ENCODE measurements at regions not wholly inside any gene's neighbourhood (a gene's known extent, or its start where the extent isn't known, plus 50 kb on each side); places are given as distances from the start of the nearest gene placed in this dataset.

DNA sequence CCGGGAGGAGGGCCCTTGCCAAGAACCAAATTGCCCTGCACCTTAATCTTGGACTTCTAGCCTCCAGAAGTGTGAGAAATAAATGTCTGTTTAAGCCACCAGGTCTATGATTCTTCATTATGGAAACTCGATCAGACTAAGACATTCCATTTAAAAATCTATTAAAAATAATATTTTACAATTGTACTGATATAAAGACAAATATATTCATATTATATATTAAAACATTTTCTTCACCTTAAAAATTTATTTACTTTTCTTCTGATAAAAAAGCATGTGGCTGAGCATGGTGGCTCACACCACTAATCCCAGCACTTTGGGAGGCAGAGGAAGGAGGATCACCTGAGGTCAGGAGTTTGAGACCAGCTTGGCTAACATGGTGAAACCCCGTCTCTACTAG is 72.4 kb upstream of the CHST15 start:
- H3K9me3 Mint-ChIP-seq = no peaks in the 10 kb centered on the region
- no peak overlapping the region for H3K4me3 Mint-ChIP-seq
- no peak overlapping the region for H3K27ac Mint-ChIP-seq
- H3K4me1 Mint-ChIP-seq (ENCODE audit: low read depth) = no peaks in the 10 kb centered on the region
- H3K36me3 Mint-ChIP-seq (ENCODE audit: low read depth) = no peaks in the 10 kb centered on the region
- peaks cover 32% of the 10 kb centered on the region for H3K27me3 Mint-ChIP-seq (ENCODE audit: low read depth)

DNA sequence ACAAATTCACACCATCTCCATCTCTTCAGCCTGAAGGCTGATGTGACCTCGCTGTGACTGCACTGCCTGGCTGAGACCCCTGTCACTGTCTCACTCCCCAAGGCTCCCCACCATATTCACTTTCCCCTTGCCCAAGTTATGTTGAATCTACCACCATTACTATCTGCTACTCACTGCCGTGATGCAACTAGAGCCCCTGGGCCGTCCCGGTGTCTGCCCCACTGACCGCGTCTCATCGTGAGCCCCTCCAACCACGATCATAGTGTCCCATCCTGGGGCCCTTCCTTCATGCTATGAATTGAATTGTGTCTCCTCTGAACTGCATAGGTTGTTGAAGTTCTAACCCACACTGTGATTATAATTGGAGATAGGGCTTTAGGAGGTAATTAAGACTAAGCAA is 71.9 kb upstream of the CHST15 start:
- Mint-ChIP-seq H3K36me3 (ENCODE audit: low read depth) (no peaks in the 10 kb centered on the region), H3K9me3 (no peaks in the 10 kb centered on the region), H3K27ac (no peak overlapping the region), H3K27me3 (ENCODE audit: low read depth) (peaks cover 35% of the 10 kb centered on the region), H3K4me3 (no peak overlapping the region), H3K4me1 (ENCODE audit: low read depth) (no peaks in the 10 kb centered on the region)

DNA sequence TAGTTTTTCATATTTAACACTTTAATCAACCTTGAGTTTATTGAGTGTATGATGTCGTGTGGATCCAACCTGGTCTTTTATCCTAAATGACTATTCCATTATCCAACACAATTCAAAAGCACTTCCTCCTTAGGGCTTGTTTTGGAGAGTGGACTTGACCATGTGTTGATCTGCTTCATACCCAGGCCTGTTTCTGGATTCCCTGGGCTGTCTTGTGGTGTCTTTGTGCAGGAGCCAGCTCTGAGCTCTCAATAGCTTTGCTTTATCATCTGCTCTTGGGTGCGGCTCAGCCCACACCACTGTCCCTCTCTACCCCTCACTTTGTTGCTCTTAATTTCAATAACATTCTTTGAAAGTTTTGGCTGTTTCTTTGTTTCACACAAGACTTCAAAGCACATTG is 70.9 kb upstream of the CHST15 start:
- H3K27ac Mint-ChIP-seq = no peak overlapping the region
- H3K36me3 Mint-ChIP-seq (ENCODE audit: low read depth) = no peaks in the 10 kb centered on the region
- no peaks in the 10 kb centered on the region for H3K9me3 Mint-ChIP-seq
- H3K4me3 Mint-ChIP-seq = no peak overlapping the region
- no peaks in the 10 kb centered on the region for H3K4me1 Mint-ChIP-seq (ENCODE audit: low read depth)
- peaks cover 45% of the 10 kb centered on the region for H3K27me3 Mint-ChIP-seq (ENCODE audit: low read depth)

DNA sequence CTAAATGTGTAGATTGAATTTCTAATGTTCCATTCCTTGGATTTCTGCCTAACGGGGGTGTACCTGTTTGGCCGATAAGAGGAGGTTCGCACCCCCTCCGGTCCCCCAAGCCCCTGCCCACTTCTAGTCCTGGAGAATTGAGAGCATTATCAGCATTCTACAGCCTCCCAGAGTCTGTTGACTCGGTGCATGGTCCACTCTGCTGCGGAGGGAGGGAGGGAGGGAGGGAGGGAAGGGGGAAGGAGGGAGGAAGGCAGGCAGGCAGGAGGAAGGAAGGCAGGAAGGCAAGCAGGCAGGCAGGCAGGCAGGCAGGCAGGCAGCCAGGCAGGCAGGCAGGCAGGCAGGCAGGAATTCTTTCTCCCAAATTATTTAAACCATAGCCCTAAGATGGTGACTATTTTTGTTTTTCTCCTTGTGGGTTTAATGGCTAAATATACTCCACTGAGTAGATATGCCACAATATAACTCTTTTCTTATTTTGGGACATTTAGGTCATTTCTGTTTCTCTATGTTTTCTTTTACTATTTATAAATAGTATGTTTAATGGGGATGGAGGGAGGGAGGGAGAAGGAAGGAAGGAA is 69.5 kb upstream of the CHST15 start:
- H3K9me3 Mint-ChIP-seq = no peaks in the 10 kb centered on the region
- H3K27ac Mint-ChIP-seq = no peak overlapping the region
- peaks cover 45% of the 10 kb centered on the region for H3K27me3 Mint-ChIP-seq (ENCODE audit: low read depth)
- H3K4me1 Mint-ChIP-seq (ENCODE audit: low read depth) = no peaks in the 10 kb centered on the region
- no peak overlapping the region for H3K4me3 Mint-ChIP-seq
- no peaks in the 10 kb centered on the region for H3K36me3 Mint-ChIP-seq (ENCODE audit: low read depth)

DNA sequence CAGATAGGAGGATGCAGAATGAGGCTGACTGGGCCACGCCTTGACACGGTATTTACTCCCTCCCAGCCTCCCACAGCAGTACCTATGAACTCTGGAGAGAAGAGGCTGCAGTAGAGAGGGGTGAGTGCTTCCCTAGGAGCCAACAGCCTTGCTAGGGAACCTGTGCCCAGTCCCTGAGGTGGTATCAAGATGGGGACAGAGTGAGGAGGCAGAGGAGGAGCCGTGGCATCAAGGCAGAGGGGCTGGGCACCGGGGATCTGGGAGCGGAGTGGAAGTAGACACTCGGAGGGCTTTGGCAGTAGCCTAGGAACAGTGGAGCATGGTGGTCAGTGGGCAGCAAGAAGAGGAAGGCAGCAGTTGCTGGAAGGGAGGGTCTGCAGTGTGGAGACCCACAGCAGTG is 68.7 kb upstream of the CHST15 start:
- H3K27ac Mint-ChIP-seq = no peak overlapping the region
- no peaks in the 10 kb centered on the region for H3K36me3 Mint-ChIP-seq (ENCODE audit: low read depth)
- no peak overlapping the region for H3K4me3 Mint-ChIP-seq
- H3K4me1 Mint-ChIP-seq (ENCODE audit: low read depth) = no peaks in the 10 kb centered on the region
- H3K27me3 Mint-ChIP-seq (ENCODE audit: low read depth) = peaks cover 40% of the 10 kb centered on the region
- H3K9me3 Mint-ChIP-seq = no peaks in the 10 kb centered on the region

DNA sequence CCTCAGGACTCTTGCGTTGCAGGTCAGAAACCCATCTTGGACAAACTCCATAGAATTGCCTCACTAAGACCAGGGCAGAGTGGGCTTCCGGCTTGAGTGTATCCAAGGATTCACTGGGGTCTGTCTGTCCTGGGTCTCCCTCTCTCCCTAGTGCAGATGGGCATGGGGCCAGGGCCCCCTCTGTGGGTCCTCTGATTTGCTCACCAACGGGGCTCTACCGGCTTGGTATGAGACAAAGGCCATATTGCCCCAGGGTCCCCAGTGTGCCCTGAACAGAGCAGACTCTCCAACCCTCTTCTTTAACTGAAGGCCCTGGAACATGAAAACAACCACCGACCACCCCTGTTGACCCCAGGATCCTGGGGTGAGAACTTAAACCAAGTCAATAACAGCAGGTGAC is 68.2 kb upstream of the CHST15 start:
- Mint-ChIP-seq H3K4me1 (ENCODE audit: low read depth) (no peaks in the 10 kb centered on the region), H3K9me3 (no peaks in the 10 kb centered on the region), H3K36me3 (ENCODE audit: low read depth) (no peaks in the 10 kb centered on the region), H3K27me3 (ENCODE audit: low read depth) (peaks cover 40% of the 10 kb centered on the region), H3K4me3 (no peak overlapping the region), H3K27ac (no peak overlapping the region)

DNA sequence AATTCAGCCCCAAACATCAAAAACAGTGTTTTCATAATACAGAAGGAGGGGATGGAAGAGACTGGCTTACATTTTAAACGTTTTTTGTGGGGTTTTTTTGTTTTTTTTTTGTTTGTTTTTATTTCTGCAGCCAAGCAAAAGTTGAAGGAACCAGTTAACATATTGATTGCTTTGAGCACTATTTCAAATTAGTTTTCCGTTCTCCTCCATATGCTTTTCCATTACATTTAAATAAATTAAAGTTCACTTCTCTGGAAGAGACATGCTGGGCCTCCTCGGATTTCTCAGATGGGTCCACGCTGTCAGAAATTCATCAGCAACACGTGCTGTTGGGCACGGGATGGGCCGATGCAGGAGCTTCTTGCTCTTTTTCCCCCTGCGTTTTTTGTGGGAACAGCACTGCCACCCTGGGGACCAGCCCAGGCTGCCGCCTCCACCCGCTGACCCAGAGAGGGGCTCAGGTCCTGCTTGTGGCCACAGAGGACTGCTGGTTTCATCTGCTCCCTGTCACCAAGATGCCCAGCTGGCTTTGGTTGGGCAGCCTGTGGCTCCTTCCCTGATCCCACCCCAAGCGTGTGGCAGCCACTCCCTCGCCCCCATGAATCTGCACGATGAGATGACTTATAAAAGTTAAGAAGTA is 67.7 kb upstream of the CHST15 start:
- no peaks in the 10 kb centered on the region for H3K36me3 Mint-ChIP-seq (ENCODE audit: low read depth)
- H3K4me1 Mint-ChIP-seq (ENCODE audit: low read depth) = no peaks in the 10 kb centered on the region
- no peaks in the 10 kb centered on the region for H3K9me3 Mint-ChIP-seq
- H3K27me3 Mint-ChIP-seq (ENCODE audit: low read depth) = peaks cover 40% of the 10 kb centered on the region
- no peak overlapping the region for H3K27ac Mint-ChIP-seq
- no peak overlapping the region for H3K4me3 Mint-ChIP-seq

DNA sequence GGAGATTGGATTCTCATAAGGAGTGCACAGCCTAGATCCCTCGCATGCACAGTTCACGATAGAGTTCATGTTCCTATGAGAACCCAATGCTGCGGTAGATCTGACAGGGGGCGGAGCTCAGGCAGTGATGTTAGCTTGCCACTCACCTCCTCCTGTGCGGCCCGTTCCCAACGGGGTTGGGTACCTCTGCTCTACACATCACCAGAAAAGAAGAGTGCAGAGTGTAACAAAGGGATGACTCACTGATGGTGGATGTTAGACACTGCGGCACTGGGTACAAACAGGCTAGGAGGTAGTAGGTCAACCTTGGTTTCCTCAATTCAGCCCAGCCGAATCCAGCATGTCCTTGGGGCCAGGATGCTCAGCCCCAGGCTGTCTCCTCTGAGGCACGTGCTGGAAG is 66.8 kb upstream of the CHST15 start:
- Mint-ChIP-seq H3K27me3 (ENCODE audit: low read depth) (peaks cover 34% of the 10 kb centered on the region), H3K9me3 (no peaks in the 10 kb centered on the region), H3K4me1 (ENCODE audit: low read depth) (peaks cover 2% of the 10 kb centered on the region), H3K36me3 (ENCODE audit: low read depth) (no peaks in the 10 kb centered on the region), H3K27ac (no peak overlapping the region), H3K4me3 (no peak overlapping the region)

DNA sequence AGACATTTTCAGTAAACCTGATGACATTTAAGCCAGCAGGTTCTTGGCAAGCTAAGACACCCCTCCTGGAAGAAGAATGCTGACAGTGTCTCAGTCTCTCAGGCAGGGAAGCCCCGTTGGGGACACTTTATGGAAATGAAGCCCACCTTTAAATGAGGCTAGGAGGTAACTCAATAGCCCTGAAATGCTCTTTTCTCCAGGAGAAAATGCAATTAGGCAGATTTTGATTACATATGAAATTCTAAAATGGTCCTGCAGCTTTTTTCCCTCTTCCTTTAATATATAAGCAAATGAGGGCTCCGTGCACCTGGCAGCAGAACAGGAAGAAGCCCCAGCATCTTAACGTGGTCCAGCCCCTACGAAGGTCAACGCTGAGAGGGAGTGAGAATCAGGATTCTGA is 65.8 kb upstream of the CHST15 start:
- Mint-ChIP-seq H3K27me3 (ENCODE audit: low read depth) (peaks cover 30% of the 10 kb centered on the region), H3K4me3 (no peak overlapping the region), H3K36me3 (ENCODE audit: low read depth) (no peaks in the 10 kb centered on the region), H3K9me3 (no peaks in the 10 kb centered on the region), H3K27ac (no peak overlapping the region), H3K4me1 (ENCODE audit: low read depth) (peaks cover 2% of the 10 kb centered on the region)

DNA sequence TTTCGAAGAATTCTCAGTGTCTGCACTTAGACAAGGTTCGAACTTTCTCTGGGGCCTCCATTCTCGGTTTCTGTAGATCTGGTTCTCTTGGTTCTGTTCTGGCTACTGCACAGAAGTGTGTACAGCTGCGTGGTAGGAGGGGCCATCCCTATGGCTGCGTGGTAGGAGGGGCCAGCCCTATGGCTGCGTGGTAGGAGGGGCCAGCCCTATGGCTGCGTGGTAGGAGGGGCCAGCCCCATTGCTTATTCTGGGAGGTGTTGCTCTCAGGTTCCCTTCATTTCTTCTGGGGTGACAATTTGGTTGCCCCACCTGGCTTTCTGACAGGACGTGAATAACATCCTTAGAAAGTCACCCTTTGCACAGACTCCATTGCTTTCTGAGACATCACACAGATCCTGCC is 65.2 kb upstream of the CHST15 start:
- Mint-ChIP-seq H3K27ac (no peak overlapping the region), H3K4me1 (ENCODE audit: low read depth) (peaks cover 2% of the 10 kb centered on the region), H3K27me3 (ENCODE audit: low read depth) (peaks cover 26% of the 10 kb centered on the region), H3K9me3 (no peaks in the 10 kb centered on the region), H3K36me3 (ENCODE audit: low read depth) (no peaks in the 10 kb centered on the region), H3K4me3 (no peak overlapping the region)

DNA sequence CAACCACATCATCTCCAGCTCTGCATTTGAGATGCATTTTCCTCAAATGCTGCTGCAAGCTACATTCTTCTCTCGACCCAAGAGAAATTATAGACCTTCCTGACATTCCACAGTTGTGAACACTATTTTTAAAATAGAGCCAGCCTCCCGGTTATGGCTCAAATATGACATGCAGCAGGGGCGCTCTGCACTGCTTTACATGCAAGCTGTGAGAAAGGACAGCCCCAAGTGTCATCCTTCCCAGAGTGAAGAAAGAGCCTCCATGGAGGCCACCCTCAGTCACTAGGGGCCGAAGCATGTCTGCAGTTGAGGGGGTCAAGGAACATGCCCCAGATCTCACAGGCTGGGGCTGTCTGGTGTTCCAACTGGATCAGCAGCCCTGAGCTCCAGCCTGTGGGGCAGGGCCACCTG is 63.9 kb upstream of the CHST15 start:
- Mint-ChIP-seq H3K27ac (no peak overlapping the region), H3K36me3 (ENCODE audit: low read depth) (no peaks in the 10 kb centered on the region), H3K4me3 (no peak overlapping the region), H3K4me1 (ENCODE audit: low read depth) (peaks cover 2% of the 10 kb centered on the region), H3K27me3 (ENCODE audit: low read depth) (peaks cover 22% of the 10 kb centered on the region), H3K9me3 (no peaks in the 10 kb centered on the region)

DNA sequence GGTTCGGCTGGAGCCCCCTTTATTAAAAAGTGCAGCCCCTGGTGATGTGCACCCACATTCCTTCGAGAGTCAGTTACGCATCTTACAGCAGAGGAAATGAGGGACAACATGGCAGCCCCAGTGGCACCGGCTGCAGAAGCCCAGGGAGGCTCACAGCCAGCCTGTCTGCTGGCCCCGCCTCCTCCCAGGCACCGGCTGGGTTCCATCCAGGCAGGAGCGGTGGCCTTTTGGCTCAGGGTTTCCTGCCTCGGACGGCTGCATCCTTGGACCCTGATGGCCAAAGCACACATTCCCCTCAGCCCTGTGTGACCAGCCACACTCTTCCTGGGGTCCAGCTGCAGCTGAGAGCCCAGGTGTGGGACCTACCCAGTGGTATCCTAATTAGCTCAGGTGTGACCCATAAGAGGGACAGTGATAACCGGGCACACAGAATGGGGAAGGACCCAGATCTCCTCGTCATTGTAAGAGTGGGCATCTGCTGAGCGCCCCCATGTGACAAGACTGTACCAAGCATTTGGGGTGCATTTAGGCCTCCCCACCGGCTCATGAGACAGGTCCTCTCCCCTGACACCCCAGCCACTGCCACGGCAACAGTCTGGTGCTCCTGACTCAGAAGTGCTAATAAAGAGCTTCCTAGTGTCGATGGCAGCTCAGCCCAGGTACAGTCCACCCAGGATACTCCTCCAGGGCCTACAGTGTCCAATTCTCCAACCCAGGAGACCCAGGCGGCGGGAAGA is 63.3 kb upstream of the CHST15 start:
- peaks cover 18% of the 10 kb centered on the region for H3K27me3 Mint-ChIP-seq (ENCODE audit: low read depth)

DNA sequence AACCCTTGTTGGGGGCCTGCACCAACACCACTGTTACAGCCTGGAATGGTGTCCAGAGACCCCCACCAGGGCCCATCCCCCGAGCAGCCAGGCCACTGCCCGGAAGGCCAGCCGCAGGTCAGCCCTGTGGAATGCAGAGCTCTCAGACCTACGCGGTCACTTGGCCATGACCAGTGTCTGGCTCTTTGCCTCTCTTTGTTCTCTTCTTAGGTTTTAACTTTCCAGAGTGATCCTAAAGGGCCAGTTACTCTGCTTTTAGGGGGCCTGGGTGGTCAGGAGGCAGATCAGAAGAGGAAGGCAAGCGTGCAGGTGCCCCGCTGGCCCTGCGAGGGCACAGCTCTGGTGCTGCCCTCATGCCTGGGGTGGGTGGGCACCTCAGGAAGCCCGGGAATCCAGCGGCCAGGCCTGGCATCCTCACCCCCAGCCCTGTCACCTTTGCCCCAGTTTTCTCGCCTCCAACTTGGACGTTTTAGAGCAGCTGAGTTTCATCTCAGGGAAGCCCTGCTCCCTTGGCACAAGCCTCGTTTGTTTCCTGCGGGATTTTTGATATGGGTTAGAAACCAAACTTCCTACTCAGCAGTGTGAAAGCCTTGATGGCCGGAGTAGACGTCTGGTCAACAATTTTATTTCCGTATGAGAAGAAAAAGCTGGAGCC is 62.5 kb upstream of the CHST15 start:
- no peak overlapping the region for H3K27ac Mint-ChIP-seq
- no peaks in the 10 kb centered on the region for H3K9me3 Mint-ChIP-seq

More for the DNA sequence above, 63.3 kb upstream of the CHST15 start:
- no peaks in the 10 kb centered on the region for H3K36me3 Mint-ChIP-seq (ENCODE audit: low read depth)
- H3K9me3 Mint-ChIP-seq = no peaks in the 10 kb centered on the region
- no peak overlapping the region for H3K27ac Mint-ChIP-seq
- no peak overlapping the region for H3K4me3 Mint-ChIP-seq
- peaks cover 2% of the 10 kb centered on the region for H3K4me1 Mint-ChIP-seq (ENCODE audit: low read depth)

DNA sequence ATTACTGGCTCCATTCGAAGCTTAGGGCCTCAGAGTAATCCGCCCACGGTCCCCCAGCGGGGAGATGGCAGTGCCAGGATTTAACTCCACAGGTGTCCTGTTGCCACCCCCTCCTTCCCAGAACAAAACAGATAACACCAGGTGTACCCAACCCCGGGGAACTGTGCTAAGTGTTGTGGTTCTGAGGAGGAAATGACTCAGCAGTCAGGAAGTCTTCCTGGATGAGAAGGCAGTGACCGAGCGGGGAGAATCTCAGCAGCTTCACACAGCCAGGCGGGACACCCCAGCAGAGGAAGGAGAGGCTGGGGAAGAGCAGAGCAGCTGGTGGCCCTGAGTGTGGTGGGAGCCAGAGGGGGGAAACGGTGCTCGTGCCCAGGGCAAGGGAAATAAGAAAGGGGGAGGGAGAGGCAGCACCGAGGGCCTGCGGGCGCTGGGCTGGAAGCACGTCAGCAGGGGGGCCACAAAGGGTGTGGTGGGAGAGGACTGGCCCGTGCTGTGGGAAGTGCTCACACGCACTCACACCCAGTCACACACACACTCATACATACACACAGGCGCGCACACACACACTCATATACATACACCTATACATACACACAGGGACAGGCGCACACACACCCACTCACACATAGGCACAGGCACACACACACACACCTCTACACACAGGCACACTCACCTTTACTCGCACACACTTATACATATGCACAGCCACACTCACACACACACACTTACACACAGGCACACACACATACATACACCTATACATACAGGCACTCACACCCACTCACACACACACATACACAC is 59.8 kb upstream of the CHST15 start:
- H3K9me3 Mint-ChIP-seq = no peaks in the 10 kb centered on the region
- H3K27ac Mint-ChIP-seq = no peak overlapping the region
- peaks cover 9% of the 10 kb centered on the region for H3K27me3 Mint-ChIP-seq (ENCODE audit: low read depth)
- H3K4me3 Mint-ChIP-seq = no peak overlapping the region
- H3K36me3 Mint-ChIP-seq (ENCODE audit: low read depth) = no peaks in the 10 kb centered on the region
- peaks cover 14% of the 10 kb centered on the region for H3K4me1 Mint-ChIP-seq (ENCODE audit: low read depth)

More for the DNA sequence above, 62.5 kb upstream of the CHST15 start:
- Mint-ChIP-seq H3K4me1 (ENCODE audit: low read depth) (peaks cover 5% of the 10 kb centered on the region), H3K4me3 (no peak overlapping the region), H3K27me3 (ENCODE audit: low read depth) (peaks cover 22% of the 10 kb centered on the region), H3K36me3 (ENCODE audit: low read depth) (no peaks in the 10 kb centered on the region)
